ENCODE measurements at regions not wholly inside any gene's neighbourhood (a gene's known extent, or its start where the extent isn't known, plus 50 kb on each side); places are given as distances from the start of the nearest gene placed in this dataset.
A peak's percentile ranks its signal among the peaks of the same experiment; 100 is the strongest.

DNA sequence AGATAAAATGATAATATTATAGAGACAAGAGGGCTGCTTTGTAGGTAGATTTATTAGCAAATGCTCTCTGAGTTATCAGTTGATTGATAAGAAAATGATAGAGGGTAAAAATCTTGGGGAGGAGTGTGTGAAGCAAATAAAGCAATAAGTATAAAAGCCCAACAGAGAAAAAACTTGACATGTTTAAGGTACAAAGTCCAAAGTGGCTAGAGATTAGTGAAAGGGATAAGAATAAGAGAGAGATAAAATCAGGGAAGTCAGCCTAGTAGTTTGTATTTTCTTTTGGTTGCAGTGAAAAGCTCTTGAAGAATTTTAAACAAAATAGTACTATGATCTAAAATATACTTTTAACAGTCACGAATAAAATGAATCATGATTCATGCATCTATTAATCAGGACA, 246.2 kb upstream of the LRIG3 start:
- Histone ChIP-seq H2AK5ac (ENCODE audit: low read depth, low read length) (no peak overlapping the region), H2AFZ (replicated peaks; ENCODE audit: low read length, poor library complexity) (no peak overlapping the region), H3K27ac (ENCODE audit: insufficient read depth, low read length) (no peak overlapping the region), H2BK5ac (ENCODE audit: low read depth, low read length, poor library complexity, severe bottlenecking) (no peak overlapping the region), H3K4ac (ENCODE audit: low read depth, low read length) (no peak overlapping the region), H4K91ac (ENCODE audit: insufficient read depth, low read depth, low read length) (no peak overlapping the region), H3K56ac (ENCODE audit: extremely low read depth, insufficient read depth, low read length) (no peak overlapping the region), H4K5ac (ENCODE audit: low read depth, low read length) (no peak overlapping the region), H4K20me1 (ENCODE audit: insufficient read depth, low read length) (no peaks in the 10 kb centered on the region), H3K79me1 (ENCODE audit: low read depth in 1 of 2, low read length in 2 of 2) (no peaks in the 10 kb centered on the region), H3K14ac (replicated peaks; ENCODE audit: low read depth, low read length) (no peak overlapping the region), H3K9ac (ENCODE audit: low read depth, low read length) (no peak overlapping the region), H2AK9ac (replicated peaks; ENCODE audit: low read depth, low read length, poor library complexity) (no peak overlapping the region), H3K23ac (ENCODE audit: low read depth, low read length) (no peak overlapping the region), H3K18ac (ENCODE audit: low read depth, low read length) (no peak overlapping the region), H2BK120ac (ENCODE audit: low read depth, low read length) (no peak overlapping the region), H3K36me3 (ENCODE audit: control insufficient read depth, insufficient read depth, low read length) (no peaks in the 10 kb centered on the region), H3K4me2 (ENCODE audit: low read depth, low read length) (0 out of 2 replicates have a peak overlapping the region, but pooled peaks have one; percentile 13), H3K27me3 (ENCODE audit: control insufficient read depth, insufficient read depth, low read length) (no peaks in the 10 kb centered on the region), H3K4me1 (ENCODE audit: control insufficient read depth, insufficient read depth, low read length) (peaks cover 2% of the 10 kb centered on the region; the same call in 1 of the 2 replicates), H3K9me1 (ENCODE audit: insufficient read depth, low read length) (no peaks in the 10 kb centered on the region), H4K8ac (ENCODE audit: low read depth in 2 of 2, low read length in 2 of 2) (no peak overlapping the region), H2BK20ac (ENCODE audit: low read depth, low read length) (no peak overlapping the region), H3K4me3 (ENCODE audit: insufficient read depth, low read depth, low read length) (no peak overlapping the region), H3K9me3 (ENCODE audit: control insufficient read depth, insufficient read depth, low read length) (no peaks in the 10 kb centered on the region), H2BK15ac (ENCODE audit: low read depth, low read length) (no peak overlapping the region)
- ChIA-PET POLR2A (ENCODE audit: unreplicated experiment) (no interaction called here), CTCF (no interaction called here)
- intact Hi-C loops (cut with micrococcal nuclease), result loop anchor here (5.0 kb wide), 1 partner anchor 819 kb away; no protein-coding TSS in a partner anchor
- no peak for DNase-seq
- in situ Hi-C loops (cut with MboI; ENCODE audit: low sequenced_read_pairs), result no loop called here
- WGBS, 2 experiments (ENCODE audit: extremely low coverage in 2 of 2, insufficient read length in 1 of 2), result no CpG with 5 or more reads among the region's 1 CpG
- peak; percentile 40; the same call in 1 of the 2 replicates for ATAC-seq (ENCODE audit: low read depth)
- dilution Hi-C loops (cut with HindIII; ENCODE audit: low sequenced_read_pairs, unreplicated experiment), result no loop called here
- BruUV-seq (replicated peaks), result no TSS peak
- no peak for TF ChIP-seq SMC3 (IDR thresholded peaks at IDR 0.05; ENCODE audit: low read depth, low read length)
- TF ChIP-seq MAFK (IDR thresholded peaks at IDR 0.05; ENCODE audit: low read depth, low read length), result no peak
- no peak for TF ChIP-seq RCOR1 (IDR thresholded peaks at IDR 0.05; ENCODE audit: insufficient replicate concordance, low read length)
- no peak for TF ChIP-seq MAZ (IDR thresholded peaks at IDR 0.05; ENCODE audit: borderline replicate concordance, low read depth, low read length)
- no peak for TF ChIP-seq CEBPB (IDR thresholded peaks at IDR 0.05; ENCODE audit: low read depth, low read length)
- TF ChIP-seq MXI1 (IDR thresholded peaks at IDR 0.05; ENCODE audit: borderline replicate concordance, low read depth, low read length), result no peak
- TF ChIP-seq CHD1 (IDR thresholded peaks at IDR 0.05; ENCODE audit: low read depth, low read length), result no peak
- TF ChIP-seq RFX5 (IDR thresholded peaks at IDR 0.05; ENCODE audit: low read depth, low read length), result no peak
- no peak for TF ChIP-seq BHLHE40 (IDR thresholded peaks at IDR 0.05; ENCODE audit: low read depth, low read length)
- TF ChIP-seq, protein P1, sequence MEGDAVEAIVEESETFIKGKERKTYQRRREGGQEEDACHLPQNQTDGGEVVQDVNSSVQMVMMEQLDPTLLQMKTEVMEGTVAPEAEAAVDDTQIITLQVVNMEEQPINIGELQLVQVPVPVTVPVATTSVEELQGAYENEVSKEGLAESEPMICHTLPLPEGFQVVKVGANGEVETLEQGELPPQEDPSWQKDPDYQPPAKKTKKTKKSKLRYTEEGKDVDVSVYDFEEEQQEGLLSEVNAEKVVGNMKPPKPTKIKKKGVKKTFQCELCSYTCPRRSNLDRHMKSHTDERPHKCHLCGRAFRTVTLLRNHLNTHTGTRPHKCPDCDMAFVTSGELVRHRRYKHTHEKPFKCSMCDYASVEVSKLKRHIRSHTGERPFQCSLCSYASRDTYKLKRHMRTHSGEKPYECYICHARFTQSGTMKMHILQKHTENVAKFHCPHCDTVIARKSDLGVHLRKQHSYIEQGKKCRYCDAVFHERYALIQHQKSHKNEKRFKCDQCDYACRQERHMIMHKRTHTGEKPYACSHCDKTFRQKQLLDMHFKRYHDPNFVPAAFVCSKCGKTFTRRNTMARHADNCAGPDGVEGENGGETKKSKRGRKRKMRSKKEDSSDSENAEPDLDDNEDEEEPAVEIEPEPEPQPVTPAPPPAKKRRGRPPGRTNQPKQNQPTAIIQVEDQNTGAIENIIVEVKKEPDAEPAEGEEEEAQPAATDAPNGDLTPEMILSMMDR (conservative IDR thresholded peaks at IDR 0.05; ENCODE audit: low read depth, low read length), result no peak
- TF ChIP-seq, protein P2, sequence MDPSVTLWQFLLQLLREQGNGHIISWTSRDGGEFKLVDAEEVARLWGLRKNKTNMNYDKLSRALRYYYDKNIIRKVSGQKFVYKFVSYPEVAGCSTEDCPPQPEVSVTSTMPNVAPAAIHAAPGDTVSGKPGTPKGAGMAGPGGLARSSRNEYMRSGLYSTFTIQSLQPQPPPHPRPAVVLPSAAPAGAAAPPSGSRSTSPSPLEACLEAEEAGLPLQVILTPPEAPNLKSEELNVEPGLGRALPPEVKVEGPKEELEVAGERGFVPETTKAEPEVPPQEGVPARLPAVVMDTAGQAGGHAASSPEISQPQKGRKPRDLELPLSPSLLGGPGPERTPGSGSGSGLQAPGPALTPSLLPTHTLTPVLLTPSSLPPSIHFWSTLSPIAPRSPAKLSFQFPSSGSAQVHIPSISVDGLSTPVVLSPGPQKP (IDR thresholded peaks at IDR 0.05; ENCODE audit: borderline replicate concordance, low read depth, low read length), result no peak
- TF ChIP-seq, protein P3, sequence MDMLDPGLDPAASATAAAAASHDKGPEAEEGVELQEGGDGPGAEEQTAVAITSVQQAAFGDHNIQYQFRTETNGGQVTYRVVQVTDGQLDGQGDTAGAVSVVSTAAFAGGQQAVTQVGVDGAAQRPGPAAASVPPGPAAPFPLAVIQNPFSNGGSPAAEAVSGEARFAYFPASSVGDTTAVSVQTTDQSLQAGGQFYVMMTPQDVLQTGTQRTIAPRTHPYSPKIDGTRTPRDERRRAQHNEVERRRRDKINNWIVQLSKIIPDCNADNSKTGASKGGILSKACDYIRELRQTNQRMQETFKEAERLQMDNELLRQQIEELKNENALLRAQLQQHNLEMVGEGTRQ (IDR thresholded peaks at IDR 0.05; ENCODE audit: low read depth, low read length), result no peak
- TF ChIP-seq POLR2A (IDR thresholded peaks at IDR 0.05; ENCODE audit: low read depth, low read length), result no peak
- no peak for TF ChIP-seq NFE2L2 (IDR thresholded peaks at IDR 0.05; ENCODE audit: low read depth, low read length)
- no peak for TF ChIP-seq FOS (IDR thresholded peaks at IDR 0.05; ENCODE audit: low read depth, low read length)
- TF ChIP-seq RAD21 (IDR thresholded peaks at IDR 0.05; ENCODE audit: low read length), result no peak

All from IMR-90 (cell line).